Stimulated activated CD8-positive, alpha-beta memory T cell treated with anti-CD3 and anti-CD28 coated beads, Interleukin-2, amount 100 ng/mL, for 1 hour (primary cell): ENCODE measurements at regions not wholly inside any gene's neighbourhood (a gene's known extent, or its start where the extent isn't known, plus 50 kb on each side); places are given as distances from the start of the nearest gene placed in this dataset.

Source experiments
- DNase-seq, 2 donors: peaks; one replicate each; pipeline ENCODE4 v3.0.0-alpha.2; 2020; ENCODE audit warnings: low read depth in 2 of 2

GRCh38 chr2:239691720-239692119 is 290.9 kb upstream of the HDAC4 start:
- DNase-seq, result no peak

- DNase-seq, result no peak
Measured at GRCh38 chr2:239690651-239691631, 290.1 kb upstream of the HDAC4 start.

DNA sequence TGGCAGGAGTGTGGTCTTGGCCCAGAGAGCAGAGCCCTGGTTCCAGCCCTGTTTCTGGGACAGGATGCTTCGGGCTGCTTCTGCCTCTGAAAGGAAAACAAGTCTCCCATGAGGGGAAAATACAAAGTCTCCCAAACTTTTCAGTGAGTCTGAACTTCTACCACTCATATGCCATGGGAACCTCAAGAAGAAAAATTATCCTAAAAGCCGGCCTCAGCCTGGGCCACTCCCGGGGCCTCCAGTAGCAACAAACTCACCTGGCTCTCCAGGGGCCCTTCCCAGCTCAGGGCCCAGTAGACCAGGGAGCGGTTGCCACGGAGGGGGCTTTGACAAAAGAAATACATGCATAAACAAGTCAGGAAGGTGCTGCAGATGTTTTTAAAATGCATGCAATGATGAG is 289.2 kb upstream of the HDAC4 start:
- no peak for DNase-seq

DNA sequence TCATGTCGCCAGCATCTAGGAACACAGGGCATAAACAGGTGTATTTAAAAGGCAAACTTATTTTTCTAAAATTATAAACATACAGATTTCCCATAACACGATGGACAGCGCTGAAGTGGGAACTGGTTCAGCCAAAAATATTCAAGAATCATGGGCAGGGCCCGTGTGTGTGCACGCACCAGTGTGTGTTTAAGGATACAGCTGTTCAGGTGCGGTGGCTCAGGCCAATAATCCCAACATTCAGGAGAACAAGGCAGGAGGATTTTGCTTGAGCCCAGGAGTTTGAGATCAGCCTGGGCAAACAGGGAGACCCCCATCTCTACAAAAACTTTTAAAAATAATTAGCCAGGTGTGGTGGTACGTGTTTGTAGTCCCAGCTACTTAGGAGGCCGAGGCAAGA is 288.6 kb upstream of the HDAC4 start:
- DNase-seq, result no peak

- DNase-seq, result no peak
Measured at GRCh38 chr2:239688840-239689239, 288.0 kb upstream of the HDAC4 start.

DNA sequence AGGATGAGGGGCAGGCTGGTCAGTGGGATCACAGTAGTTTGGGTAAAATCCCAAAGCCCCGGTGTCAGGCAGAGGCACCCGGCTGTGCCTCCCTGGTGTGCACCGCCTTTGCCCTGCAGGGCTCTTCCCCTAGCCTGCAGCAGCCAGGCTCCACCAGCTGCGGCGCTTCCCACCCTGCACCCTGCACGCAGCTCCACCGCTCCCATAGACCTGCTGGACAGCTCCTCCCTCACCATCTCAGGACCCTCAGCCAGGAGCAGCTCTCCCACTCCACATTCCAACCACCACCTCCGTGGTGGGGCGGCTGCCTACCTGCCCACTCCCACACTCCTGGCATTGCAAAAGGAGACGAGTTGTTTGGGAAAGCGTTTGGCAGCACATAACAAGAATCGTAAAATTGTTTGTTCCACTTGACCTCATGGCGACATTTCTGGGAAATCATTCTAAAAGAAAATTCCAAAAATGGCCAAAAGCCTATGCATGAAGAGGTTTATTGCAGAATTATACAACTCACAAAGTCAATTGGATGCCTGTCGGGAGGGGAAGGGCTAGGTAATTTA is 287.4 kb upstream of the HDAC4 start:
- DNase-seq, result no peak

- no peak for DNase-seq
Measured at GRCh38 chr2:239687441-239687840, 286.6 kb upstream of the HDAC4 start.

DNA sequence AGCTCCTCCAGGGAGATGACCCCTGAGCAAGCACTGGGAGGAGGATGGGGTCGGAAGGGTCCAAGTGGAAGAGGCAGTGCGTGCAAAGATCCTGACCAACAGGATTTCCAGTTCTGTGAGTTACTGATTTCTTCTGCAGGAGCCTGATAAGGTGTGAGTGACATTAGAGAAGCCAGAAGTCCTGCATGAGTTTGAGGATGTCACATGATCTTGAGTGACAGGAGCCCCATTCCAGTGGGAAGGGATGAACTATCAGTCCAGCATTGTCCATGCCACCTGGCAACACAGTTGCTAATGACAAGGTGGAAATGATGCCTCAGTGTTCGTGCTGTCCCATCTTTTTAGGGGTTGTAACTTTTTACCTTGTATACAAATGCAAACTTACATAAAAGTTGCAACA is 285.1 kb upstream of the HDAC4 start:
- no peak for DNase-seq

DNA sequence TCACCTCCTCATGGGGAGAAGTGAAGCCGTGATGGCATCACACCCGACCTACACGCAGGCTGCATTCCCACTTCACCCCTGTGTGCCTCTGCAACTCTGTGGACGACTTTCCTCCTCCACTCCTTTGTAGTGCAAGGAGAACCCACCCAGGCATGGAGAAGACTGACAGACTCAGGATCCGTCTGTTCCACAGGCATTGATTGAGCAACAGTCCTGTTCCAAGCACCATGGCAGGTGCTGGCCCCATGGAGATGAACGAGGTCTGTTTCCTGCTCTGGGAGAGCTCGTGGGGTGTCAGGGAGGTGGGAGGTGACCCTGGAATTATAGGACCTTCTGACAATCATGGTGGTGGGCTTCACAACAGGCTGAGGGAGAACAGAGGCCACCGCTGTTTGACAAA is 284.7 kb upstream of the HDAC4 start:
- DNase-seq, result no peak

DNA sequence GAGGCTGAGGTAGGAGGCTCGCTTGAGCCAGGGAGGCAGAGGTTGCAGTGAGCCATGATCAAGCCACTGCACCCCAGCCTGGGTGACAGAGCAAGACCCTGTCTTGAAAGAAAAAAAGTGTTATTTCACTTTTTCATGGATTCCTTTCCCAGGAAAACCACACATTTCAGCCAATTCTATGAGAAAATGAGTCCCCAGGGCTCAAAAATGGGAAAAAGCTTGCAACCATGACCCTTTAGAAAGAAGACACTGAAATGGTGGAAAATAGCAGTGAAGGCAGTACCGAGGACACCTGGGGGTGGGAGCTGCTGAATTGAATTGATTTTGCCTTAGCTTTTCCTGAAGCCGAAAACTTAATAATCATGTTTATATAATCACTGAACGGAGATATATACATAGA is 284.2 kb upstream of the HDAC4 start:
- no peak for DNase-seq

GRCh38 chr2:239684271-239684810 is 283.5 kb upstream of the HDAC4 start:
- DNase-seq, result no peak

GRCh38 chr2:239682518-239682917 is 281.7 kb upstream of the HDAC4 start:
- DNase-seq, result no peak

GRCh38 chr2:239679755-239680154 is 278.9 kb upstream of the HDAC4 start:
- DNase-seq, result no peak

- no peak for DNase-seq
Measured at GRCh38 chr2:239678666-239679296, 278.0 kb upstream of the HDAC4 start.

DNA sequence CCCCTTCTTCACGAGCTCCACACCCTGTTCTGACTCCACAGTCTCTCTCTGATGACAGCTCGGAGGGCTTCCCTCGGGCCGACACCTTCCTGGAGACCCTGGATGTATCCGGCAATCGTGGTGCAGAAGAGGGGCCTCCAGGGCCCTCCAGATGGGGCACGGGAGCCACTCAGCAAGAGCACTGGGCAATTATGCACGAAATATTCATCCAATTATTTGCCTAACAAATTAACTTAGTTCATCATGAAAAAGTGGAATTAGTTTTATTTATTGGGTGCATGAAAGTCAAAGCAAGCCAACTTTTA is 277.3 kb upstream of the HDAC4 start:
- DNase-seq, result no peak

- no peak for DNase-seq
Measured at GRCh38 chr2:239677453-239678185, 276.8 kb upstream of the HDAC4 start.

GRCh38 chr2:239676716-239677452 is 276.1 kb upstream of the HDAC4 start:
- DNase-seq, result no peak

DNA sequence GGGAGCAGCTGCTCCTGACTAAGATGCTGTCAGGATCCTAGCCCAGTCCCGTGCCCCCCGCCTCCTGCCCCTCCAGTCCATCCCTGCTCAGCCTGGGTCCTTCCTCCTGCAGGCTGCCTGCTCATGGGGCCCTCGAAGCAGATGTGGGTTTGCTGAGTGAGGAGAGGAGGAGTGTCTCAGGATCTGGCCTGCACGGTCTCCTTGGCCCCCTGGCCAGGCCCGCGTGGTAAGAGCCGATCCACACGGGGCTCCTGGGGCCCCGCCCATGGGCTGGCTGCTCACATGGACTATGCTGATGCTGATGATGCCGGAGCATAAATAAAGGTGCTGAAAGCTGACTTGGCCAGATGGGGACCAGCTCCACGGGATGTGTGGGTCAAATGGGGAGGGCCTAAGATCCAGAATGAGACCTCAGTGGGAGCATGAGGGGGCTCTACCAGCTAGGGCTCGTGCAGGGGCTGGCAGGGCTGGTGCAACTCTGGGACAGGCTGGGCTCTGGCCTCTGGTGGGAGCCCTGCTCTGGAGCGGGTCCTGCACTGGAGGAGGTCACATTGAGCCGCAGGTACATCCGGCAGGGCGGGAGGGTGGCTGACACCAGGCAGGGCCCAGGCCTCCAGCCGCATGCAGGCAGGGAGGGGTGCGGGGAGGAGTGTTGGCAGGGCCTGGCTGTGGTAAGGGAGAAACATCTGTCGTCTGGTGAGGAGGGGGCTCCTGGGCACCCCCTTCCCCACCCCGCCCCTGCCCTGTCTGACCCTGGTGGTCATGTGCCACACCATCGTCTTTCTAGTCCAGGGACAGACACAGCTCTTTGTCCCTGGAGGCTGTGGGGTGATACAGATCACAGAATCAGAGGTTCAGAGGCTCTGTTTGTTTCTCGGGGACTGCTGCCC is 275.3 kb upstream of the HDAC4 start:
- no peak for DNase-seq

- no peak for DNase-seq
Measured at GRCh38 chr2:239674981-239675825, 274.4 kb upstream of the HDAC4 start.
